HG03108 (cell line): ENCODE measurements at regions not wholly inside any gene's neighbourhood (a gene's known extent, or its start where the extent isn't known, plus 50 kb on each side); places are given as distances from the start of the nearest gene placed in this dataset.
"Not testable (repeated sequence)": the region's sequence is repeated elsewhere in the genome, so short reads cannot be mapped to it uniquely, and the experiment has no call there.

Experiments
- ATAC-seq: cut with Tn5 transposase; IDR thresholded peaks from one replicate; pipeline ENCODE4 v1.9.1; 2021; ENCODE audit warnings: moderate library complexity; ENCODE audit not compliant: unreplicated experiment

DNA sequence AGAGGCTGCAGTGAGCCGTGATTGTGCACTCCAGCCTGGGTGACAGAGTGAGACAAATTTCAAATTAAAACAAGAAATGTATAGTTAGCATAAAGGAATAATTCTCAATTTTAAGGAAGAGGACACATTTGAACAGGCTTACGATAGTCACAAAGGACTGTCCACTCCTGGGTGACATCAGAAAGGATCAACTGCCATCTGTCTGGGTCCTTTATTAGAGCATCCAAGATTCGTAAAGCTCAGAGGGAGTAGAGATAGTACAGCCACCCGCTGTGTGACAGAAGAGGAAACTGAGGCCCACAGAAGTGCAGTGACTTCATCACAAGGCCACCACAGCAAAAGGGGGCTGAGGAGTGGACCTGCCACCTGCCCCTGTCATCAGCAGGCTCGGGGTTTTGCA lies 149.3 kb upstream of the RBPJ start:
- ATAC-seq: no peak

DNA sequence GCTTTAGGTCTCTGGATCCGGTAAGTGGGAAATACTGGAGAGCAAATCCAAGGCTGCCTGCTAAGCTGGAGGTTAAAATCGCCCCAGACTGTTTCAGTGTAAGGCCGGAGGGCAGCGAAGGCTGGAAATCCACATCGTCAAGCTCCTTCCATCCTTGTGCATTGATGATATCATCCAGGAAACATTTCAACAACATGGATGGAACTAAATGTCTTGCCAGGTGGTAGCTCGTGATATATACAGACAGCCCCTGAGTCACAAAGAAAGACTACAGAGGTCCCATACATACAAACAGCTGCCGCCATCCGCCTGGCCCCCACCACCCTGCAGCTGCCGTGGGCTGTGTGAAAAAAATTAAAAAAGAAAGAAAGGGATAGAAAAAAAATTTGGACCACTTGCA lies 148.9 kb upstream of the RBPJ start:
- no peak for ATAC-seq

GRCh38 chr4:26173619-26174018 lies 147.2 kb upstream of the RBPJ start:
- ATAC-seq: no peak

- no peak for ATAC-seq
Measured at GRCh38 chr4:26174027-26174426, 146.8 kb upstream of the RBPJ start.

DNA sequence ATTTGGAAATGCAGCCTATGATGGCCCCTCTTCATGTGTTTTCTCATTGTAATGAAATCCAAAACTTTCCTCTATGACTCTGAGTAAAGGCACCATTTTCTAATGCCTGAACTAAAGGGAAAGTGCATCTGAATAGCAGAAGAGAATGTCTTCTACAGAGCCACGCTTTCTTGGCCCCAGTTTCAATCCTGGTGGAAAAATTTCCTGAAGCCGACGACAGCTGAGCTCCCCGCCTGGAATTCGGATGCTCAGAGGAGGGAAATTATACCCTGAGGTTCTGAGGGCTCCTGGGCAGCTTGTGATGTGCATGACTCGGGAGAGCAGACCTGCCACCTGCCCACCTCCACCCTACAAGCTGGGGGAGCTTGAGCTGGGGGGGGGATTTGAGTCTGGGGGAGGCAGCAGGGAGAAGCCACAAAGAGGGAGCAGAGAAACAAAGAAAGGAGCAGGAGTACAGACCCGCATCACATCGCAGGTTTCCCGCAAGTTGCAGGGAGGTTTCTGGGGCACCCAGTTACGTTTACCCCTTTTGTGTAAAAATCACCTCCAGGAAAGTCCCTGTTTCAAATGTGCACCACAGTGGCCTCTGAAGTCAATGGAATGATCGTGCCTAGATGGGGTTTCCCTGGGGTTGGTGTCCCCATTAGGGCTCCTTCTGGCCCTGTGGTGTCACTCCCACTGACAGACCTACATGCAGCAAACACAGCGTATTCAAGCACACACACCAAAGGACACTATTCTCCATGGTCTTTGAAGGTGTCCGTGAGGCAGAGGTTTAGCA lies 145.6 kb upstream of the RBPJ start:
- peak; percentile 45 for ATAC-seq

GRCh38 chr4:26175905-26176470 lies 144.8 kb upstream of the RBPJ start:
- no peak for ATAC-seq

DNA sequence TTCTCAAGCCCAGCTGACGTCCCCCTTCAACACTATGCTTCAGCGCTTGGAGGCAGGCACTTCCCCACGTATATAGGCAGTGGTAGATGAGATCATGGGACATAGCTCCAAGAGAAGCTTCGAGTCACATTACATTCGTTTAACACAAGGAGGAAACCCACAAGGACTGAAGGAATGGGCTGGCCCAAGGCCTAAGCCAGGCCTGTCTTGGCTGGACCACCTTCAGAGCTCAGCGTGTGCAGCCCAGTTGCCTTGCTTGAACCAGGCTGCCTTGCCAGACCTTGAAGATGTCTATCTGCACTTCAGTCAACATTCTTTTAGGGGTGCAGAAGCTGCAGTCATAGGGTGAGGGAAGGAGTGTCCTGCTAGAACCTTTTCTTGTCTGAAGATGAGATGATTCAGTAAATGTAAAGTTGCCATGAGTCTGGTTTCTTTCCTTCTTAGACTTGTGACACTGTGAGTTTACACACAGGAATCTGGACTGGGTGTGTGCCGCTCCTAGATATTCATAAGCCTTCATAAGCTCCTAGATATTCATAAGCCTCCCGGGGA lies 144.1 kb upstream of the RBPJ start:
- ATAC-seq: no peak

- peak; percentile 33 for ATAC-seq
Measured at GRCh38 chr4:26178854-26179253, 142.0 kb upstream of the RBPJ start.

- ATAC-seq: peak; percentile 50
Measured at GRCh38 chr4:26179316-26179760, 141.5 kb upstream of the RBPJ start.

DNA sequence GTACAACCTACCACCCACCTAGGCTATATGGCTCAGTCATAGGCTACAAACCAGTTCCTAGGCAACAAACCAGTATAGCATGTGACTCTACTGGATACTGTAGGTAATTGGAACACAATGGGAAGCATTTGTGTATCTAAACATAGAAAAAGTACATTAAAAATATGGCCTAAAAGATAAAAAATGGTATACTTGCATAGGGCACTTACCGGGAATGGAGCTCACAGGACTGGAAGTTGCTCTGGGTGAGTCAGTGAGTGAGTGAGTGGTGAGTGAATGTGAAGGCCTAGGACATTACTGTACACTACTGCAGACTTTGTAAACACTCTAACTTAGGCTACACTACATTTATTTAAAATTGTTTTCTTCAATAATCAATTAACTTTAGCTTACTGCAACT lies 139.2 kb upstream of the RBPJ start:
- no peak for ATAC-seq

DNA sequence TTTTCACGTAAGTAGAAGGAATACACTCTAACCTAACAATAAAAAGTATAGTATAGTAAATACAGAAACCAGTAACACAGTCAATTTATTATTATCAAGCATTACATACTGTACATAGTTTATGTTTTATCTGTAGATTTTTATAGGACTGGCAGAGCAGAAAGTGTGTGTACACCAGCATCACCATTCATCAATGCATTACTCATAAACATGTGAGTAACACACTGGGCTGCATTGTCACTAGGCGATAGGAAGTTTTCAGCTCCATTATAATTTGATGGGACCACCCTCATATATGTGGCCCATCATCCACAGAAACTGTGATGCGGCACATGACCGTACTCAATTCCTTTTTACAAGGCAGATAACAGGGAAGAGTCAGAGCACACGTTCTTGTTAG lies 137.8 kb upstream of the RBPJ start:
- ATAC-seq: no peak

DNA sequence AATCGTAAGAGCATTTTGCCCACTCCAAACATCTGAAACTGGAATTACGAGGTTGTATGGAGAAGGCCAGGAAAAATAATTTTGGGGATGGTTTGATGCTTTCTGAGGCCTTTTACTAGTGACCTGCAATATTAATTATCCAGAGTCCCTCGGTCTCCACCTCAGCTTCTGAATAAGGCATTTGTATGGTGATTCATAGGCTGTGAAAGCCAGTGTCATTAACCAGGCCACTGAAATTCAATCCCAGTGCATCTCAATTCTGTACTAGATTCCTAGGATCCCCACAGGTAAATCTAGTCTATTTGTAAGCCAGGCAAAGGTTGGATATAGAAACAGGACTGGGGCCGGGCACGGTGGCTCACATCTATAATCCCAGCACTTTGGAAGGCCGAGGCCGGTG lies 135.4 kb upstream of the RBPJ start:
- ATAC-seq: no peak

GRCh38 chr4:26191353-26191752 lies 129.5 kb upstream of the RBPJ start:
- ATAC-seq: no peak

GRCh38 chr4:26192899-26193869 lies 127.6 kb upstream of the RBPJ start:
- peak; percentile 28 for ATAC-seq

- ATAC-seq: peak; percentile 42
Measured at GRCh38 chr4:26194764-26195163, 126.0 kb upstream of the RBPJ start.

GRCh38 chr4:26196567-26196966 lies 124.2 kb upstream of the RBPJ start:
- no peak for ATAC-seq

DNA sequence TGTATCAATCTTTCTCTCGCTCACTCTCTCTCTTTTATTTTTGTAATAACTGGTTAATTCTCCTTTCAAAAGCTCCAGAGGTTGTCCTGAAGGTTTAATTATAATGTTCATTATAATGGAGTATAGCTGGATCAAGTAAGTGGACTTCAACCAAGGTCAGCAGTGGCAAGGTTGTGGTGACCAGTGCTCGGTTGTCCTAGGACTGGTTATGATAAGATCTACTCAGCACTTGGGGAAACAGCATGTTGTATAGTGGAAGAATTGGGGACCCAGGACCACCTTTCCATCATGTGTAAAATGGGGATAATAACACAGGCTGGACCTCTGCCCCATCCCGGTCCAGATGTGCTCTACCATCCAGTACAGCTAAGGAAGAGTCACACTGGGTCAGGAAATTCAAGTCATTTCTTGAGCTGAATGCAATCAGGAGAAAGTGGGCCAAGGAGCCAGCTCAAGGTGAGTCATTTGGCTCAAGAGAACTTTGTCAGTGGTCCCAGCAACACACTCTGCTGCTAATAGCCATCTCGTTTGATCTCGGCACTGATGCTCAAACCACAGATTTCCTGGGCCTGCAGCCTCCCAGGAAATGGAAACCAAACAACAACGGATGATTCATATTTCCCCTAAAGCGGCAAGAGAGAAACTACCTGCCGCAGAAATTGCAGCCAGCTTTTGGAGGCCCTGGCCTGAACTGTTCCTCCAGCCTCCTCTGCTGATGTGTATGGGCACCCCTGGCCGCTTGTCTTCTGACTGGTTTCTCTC lies 123.6 kb upstream of the RBPJ start:
- peak; percentile 86 for ATAC-seq

DNA sequence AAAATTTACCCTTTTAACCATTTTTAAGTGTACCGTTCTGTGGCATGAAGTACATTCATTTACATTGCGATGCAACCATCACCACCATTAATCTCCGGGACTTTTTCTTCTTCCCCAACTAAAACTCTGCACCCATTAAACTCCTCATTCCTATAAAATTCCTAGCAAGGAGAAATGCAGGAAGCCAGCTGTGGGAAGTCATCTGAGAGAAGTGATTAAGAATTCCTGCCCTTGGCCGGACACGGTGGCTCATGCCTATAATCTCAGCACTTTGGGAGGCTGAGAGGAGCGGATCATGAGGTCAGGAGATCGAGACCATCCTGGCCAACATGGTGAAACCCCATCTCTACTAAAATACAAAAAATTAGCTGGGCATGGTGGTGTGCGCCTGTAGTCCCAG lies 121.9 kb upstream of the RBPJ start:
- ATAC-seq: not testable (repeated sequence)

DNA sequence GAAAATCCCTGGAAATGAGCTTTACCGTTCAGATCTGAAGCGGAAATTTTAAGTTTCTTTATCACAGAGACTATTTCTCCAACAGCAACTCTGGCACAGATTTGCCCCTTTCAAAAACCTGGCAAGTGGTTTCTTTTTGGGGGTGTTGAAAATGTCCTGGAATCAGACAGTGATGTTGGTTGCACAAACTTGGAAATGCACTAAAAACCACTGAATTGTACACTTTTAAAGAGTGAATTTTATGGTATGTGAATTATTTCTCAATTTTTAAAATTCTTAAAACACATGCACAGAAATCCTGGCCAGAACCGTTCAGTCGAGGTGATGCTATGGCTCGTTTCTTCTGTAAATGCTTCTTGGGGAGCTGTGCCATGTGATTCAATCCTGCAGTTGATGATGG lies 121.2 kb upstream of the RBPJ start:
- ATAC-seq: no peak

DNA sequence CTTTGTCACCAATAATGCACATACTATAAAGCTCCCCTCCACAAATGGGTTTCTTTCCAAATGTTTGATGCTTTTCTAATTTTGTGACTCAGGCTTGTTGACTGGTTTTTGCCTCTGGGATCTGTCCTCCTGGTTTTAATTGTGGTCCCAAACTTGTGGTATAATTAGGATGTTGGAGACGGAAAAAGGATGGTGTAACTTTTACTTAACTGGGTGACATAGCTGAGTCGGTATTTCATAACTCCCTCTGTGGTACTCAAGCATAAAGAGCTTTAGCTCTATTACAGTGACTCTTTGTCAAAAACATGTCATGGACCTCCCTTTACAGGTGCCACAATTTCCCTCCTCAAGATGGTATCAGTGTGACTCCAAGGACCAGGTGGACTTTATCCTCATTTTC lies 119.7 kb upstream of the RBPJ start:
- ATAC-seq: no peak
